ENCODE measurements at regions not wholly inside any gene's neighbourhood (a gene's known extent, or its start where the extent isn't known, plus 50 kb on each side); places are given as distances from the start of the nearest gene placed in this dataset.

GRCh38 chr1:170219163-170219562, 73.4 kb downstream of the NTMT2 start:
- no peak for DNase-seq

- DNase-seq = no peak
Measured at GRCh38 chr1:170221031-170221430, 75.3 kb downstream of the NTMT2 start.

- no peak for DNase-seq
Measured at GRCh38 chr1:170221495-170221894, 75.7 kb downstream of the NTMT2 start.

GRCh38 chr1:170224469-170224868, 78.7 kb downstream of the NTMT2 start:
- no peak for DNase-seq

GRCh38 chr1:170225781-170226530, 80.2 kb downstream of the NTMT2 start:
- DNase-seq = no peak

- DNase-seq = no peak
Measured at GRCh38 chr1:170226767-170227166, 81.0 kb downstream of the NTMT2 start.

GRCh38 chr1:170230323-170230722, 84.6 kb downstream of the NTMT2 start:
- DNase-seq = no peak

- no peak for DNase-seq
Measured at GRCh38 chr1:170231662-170232061, 85.9 kb downstream of the NTMT2 start.

GRCh38 chr1:170238704-170239391, 93.1 kb downstream of the NTMT2 start:
- no peak for DNase-seq

GRCh38 chr1:170239445-170239844, 93.7 kb downstream of the NTMT2 start:
- DNase-seq = no peak

GRCh38 chr1:170240409-170240808, 94.7 kb downstream of the NTMT2 start:
- DNase-seq = no peak

GRCh38 chr1:170241266-170241851, 95.6 kb downstream of the NTMT2 start:
- no peak for DNase-seq

GRCh38 chr1:170247751-170248521, 102.2 kb downstream of the NTMT2 start:
- no peak for DNase-seq

GRCh38 chr1:170250531-170251276, 104.9 kb downstream of the NTMT2 start:
- DNase-seq = no peak

GRCh38 chr1:170252851-170253579, 107.3 kb downstream of the NTMT2 start:
- DNase-seq = no peak

- DNase-seq = no peak
Measured at GRCh38 chr1:170254371-170254770, 108.6 kb downstream of the NTMT2 start.

- DNase-seq = no peak
Measured at GRCh38 chr1:170261669-170262068, 115.9 kb downstream of the NTMT2 start.

GRCh38 chr1:170262276-170262939, 116.6 kb downstream of the NTMT2 start:
- no peak for DNase-seq

GRCh38 chr1:170265234-170265633, 119.5 kb downstream of the NTMT2 start:
- no peak for DNase-seq

- DNase-seq = no peak
Measured at GRCh38 chr1:170267317-170267716, 121.6 kb downstream of the NTMT2 start.

GRCh38 chr1:170271430-170272161, 125.8 kb downstream of the NTMT2 start:
- DNase-seq = no peak
